SK-N-SH (cell line): ENCODE measurements at regions not wholly inside any gene's neighbourhood (a gene's known extent, or its start where the extent isn't known, plus 50 kb on each side); places are given as distances from the start of the nearest gene placed in this dataset.

ENCODE experiments used
- CTCF ChIA-PET: fragments of 300-600, 350-600 bp; formaldehyde crosslinking; extraction: SDS; loops from one replicate; lab custom pipeline; 2021; lab: Yijun Ruan, JAX
- POLR2A ChIA-PET: fragments of 350-600 bp; sonication (Branson Sonifier 250); formaldehyde crosslinking; extraction: SDS; loops from one replicate; lab custom pipeline; 2020; ENCODE audit warnings: antibody characterized with exemption, inconsistent platforms; lab: Yijun Ruan, JAX
- DNase-seq: peaks from one replicate; pipeline ENCODE4 v3.0.0; 2012
- H2AFZ ChIP-seq: fragments of 200-600 bp; sonication (generic); 2 replicates; pipeline ENCODE4 v1.8.1; 2016; ENCODE audit warnings: antibody characterized with exemption, mild to moderate bottlenecking, low read depth
- H3F3A ChIP-seq: fragments of 200-600 bp; sonication (generic); replicated peaks from 2 replicates; pipeline ENCODE3; 2016; ENCODE audit warnings: antibody characterized with exemption, mild to moderate bottlenecking; ENCODE audit not compliant: insufficient read depth
- H3K27ac ChIP-seq, 2 experiments: fragments of 200-500 bp in 1 of 2; fragments of 200-600 bp in 1 of 2; sonication (Bioruptor generic) in 1 of 2; sonication (generic), shearing (Covaris generic) in 1 of 2; 2 replicates each; pipeline versions ENCODE4 v1.5.1 to v1.6.1; 2014 to 2016; ENCODE audit warnings: low read depth in 2 of 2, inconsistent platforms in 1 of 2, low read length in 1 of 2, mild to moderate bottlenecking in 1 of 2, mixed read lengths in 1 of 2
- H3K27me3 ChIP-seq: fragments of 200-600 bp; sonication (generic), shearing (Covaris generic); 2 replicates; pipeline ENCODE4 v1.6.1; 2016; ENCODE audit warnings: mixed run types; ENCODE audit not compliant: insufficient read depth
- H3K36me3 ChIP-seq, 2 experiments: fragments of 200-500 bp in 1 of 2; fragments of 200-600 bp in 1 of 2; sonication (Bioruptor generic) in 1 of 2; sonication (generic) in 1 of 2; replicated peaks in 1 of 2; 2 replicates each; pipeline versions ENCODE3 to v1.5.1; 2014 to 2016; ENCODE audit warnings: low read length in 1 of 2, mild to moderate bottlenecking in 1 of 2; ENCODE audit not compliant: insufficient read depth in 2 of 2, control insufficient read depth in 1 of 2
- H3K4me1 ChIP-seq, 2 experiments: fragments of 200-500 bp in 1 of 2; fragments of 200-600 bp in 1 of 2; sonication (Bioruptor generic) in 1 of 2; sonication (generic), shearing (Covaris generic) in 1 of 2; 2 replicates each; pipeline versions ENCODE4 v1.5.1 to v1.6.1; 2014 to 2016; ENCODE audit warnings: low read depth in 1 of 2, low read length in 1 of 2, mixed run types in 1 of 2; ENCODE audit not compliant: insufficient read depth in 2 of 2, control insufficient read depth in 1 of 2
- H3K4me2 ChIP-seq: fragments of 200-600 bp; sonication (generic), shearing (Covaris generic); 2 replicates; pipeline ENCODE4 v1.6.1; 2017; ENCODE audit warnings: mixed run types
- H3K4me3 ChIP-seq, 2 experiments: fragments of 200-500 bp in 1 of 2; fragments of 200-600 bp in 1 of 2; sonication (Bioruptor generic) in 1 of 2; sonication (generic), shearing (Covaris generic) in 1 of 2; 2 replicates each; pipeline versions ENCODE4 v1.5.1 to v1.8.1; 2014 to 2016; ENCODE audit warnings: low read depth in 2 of 2, inconsistent platforms in 1 of 2, low read length in 1 of 2, mild to moderate bottlenecking in 1 of 2, mixed read lengths in 1 of 2, moderate library complexity in 1 of 2
- H3K79me2 ChIP-seq: fragments of 200-600 bp; sonication (generic); 2 replicates; pipeline ENCODE4 v1.8.1; 2017; ENCODE audit warnings: mild to moderate bottlenecking; ENCODE audit not compliant: insufficient read depth
- H3K9ac ChIP-seq: fragments of 200-600 bp; sonication (generic); 2 replicates; pipeline ENCODE4 v1.6.1; 2017; ENCODE audit warnings: mixed run types
- H3K9me2 ChIP-seq: fragments of 200-600 bp; sonication (generic); 2 replicates; pipeline ENCODE4 v1.6.1; 2017; ENCODE audit warnings: mixed run types
- H3K9me3 ChIP-seq: fragments of 200-600 bp; sonication (generic); 2 replicates; pipeline ENCODE4 v1.6.1; 2017; ENCODE audit warnings: mixed run types, mild to moderate bottlenecking, moderate library complexity
- H4K20me1 ChIP-seq: fragments of 200-600 bp; sonication (generic); 2 replicates; pipeline ENCODE4 v1.6.1; 2017; ENCODE audit warnings: mild to moderate bottlenecking, mixed run types; ENCODE audit not compliant: insufficient read depth
- ELF1 ChIP-seq: IDR thresholded peaks from 2 replicates; pipeline ENCODE4 v1.4.0; 2012
- GABPA ChIP-seq: IDR thresholded peaks from 2 replicates; pipeline ENCODE4 v1.4.0; 2012; ENCODE audit warnings: low read depth, mild to moderate bottlenecking
- IRF3 ChIP-seq: fragments of 150-350 bp; IDR thresholded peaks from 2 replicates; pipeline ENCODE4 v1.6.1; 2016; ENCODE audit warnings: mild to moderate bottlenecking, low read depth, low read length
- NRF1 ChIP-seq: IDR thresholded peaks from 2 replicates; pipeline ENCODE4 v1.6.1; 2012; ENCODE audit warnings: low read depth, mild to moderate bottlenecking, low read length
- RXRA ChIP-seq: IDR thresholded peaks from 2 replicates; pipeline ENCODE4 v1.4.0; 2012; ENCODE audit warnings: low read depth, mild to moderate bottlenecking, borderline replicate concordance
- SMC3 ChIP-seq: IDR thresholded peaks from 2 replicates; pipeline ENCODE4 v1.6.1; 2012; ENCODE audit warnings: low read depth, low read length, improper control_type of control experiment
- TEAD4 ChIP-seq: IDR thresholded peaks from 2 replicates; pipeline ENCODE4 v1.4.0; 2012; ENCODE audit warnings: mild to moderate bottlenecking, borderline replicate concordance; ENCODE audit not compliant: insufficient read depth
- whole genome bisulfite sequencing: methylation state at CpG from one replicate; pipeline ENCODE4 v1.1.6; 2017; ENCODE audit warnings: low lambda C conversion rate; 5-methylcytosine and 5-hydroxymethylcytosine counted together
- TF ChIP-seq, protein P1 (sequence below): IDR thresholded peaks from 2 replicates; pipeline ENCODE4 v1.4.0; 2012; ENCODE audit warnings: low read depth, borderline replicate concordance
- TF ChIP-seq, protein P2 (sequence below): IDR thresholded peaks from 2 replicates; pipeline ENCODE4 v1.6.1; 2012; ENCODE audit warnings: mild to moderate bottlenecking, low read depth, low read length, moderate library complexity
- TF ChIP-seq, protein P3 (sequence below): IDR thresholded peaks from 2 replicates; pipeline ENCODE4 v1.4.0; 2012; ENCODE audit warnings: low read depth, borderline replicate concordance

GRCh38 chr20:48066246-48066645 is 281.0 kb upstream of the SULF2 start (continued):
- TF ChIP-seq, protein P1, sequence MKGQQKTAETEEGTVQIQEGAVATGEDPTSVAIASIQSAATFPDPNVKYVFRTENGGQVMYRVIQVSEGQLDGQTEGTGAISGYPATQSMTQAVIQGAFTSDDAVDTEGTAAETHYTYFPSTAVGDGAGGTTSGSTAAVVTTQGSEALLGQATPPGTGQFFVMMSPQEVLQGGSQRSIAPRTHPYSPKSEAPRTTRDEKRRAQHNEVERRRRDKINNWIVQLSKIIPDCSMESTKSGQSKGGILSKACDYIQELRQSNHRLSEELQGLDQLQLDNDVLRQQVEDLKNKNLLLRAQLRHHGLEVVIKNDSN = no peak
- TF ChIP-seq NRF1 = no peak
- TF ChIP-seq, protein P2, sequence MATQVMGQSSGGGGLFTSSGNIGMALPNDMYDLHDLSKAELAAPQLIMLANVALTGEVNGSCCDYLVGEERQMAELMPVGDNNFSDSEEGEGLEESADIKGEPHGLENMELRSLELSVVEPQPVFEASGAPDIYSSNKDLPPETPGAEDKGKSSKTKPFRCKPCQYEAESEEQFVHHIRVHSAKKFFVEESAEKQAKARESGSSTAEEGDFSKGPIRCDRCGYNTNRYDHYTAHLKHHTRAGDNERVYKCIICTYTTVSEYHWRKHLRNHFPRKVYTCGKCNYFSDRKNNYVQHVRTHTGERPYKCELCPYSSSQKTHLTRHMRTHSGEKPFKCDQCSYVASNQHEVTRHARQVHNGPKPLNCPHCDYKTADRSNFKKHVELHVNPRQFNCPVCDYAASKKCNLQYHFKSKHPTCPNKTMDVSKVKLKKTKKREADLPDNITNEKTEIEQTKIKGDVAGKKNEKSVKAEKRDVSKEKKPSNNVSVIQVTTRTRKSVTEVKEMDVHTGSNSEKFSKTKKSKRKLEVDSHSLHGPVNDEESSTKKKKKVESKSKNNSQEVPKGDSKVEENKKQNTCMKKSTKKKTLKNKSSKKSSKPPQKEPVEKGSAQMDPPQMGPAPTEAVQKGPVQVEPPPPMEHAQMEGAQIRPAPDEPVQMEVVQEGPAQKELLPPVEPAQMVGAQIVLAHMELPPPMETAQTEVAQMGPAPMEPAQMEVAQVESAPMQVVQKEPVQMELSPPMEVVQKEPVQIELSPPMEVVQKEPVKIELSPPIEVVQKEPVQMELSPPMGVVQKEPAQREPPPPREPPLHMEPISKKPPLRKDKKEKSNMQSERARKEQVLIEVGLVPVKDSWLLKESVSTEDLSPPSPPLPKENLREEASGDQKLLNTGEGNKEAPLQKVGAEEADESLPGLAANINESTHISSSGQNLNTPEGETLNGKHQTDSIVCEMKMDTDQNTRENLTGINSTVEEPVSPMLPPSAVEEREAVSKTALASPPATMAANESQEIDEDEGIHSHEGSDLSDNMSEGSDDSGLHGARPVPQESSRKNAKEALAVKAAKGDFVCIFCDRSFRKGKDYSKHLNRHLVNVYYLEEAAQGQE = no peak
- no peak for TF ChIP-seq IRF3
- no peak for TF ChIP-seq GABPA
- no peak for TF ChIP-seq ELF1
- TF ChIP-seq RXRA = no peak

GRCh38 chr20:48065833-48066232 is 280.6 kb upstream of the SULF2 start:
- Histone ChIP-seq H3K36me3 (no peaks in the 10 kb centered on the region), H3K79me2 (no peaks in the 10 kb centered on the region), H3F3A (no peaks in the 10 kb centered on the region), H3K9me3 (no peaks in the 10 kb centered on the region), H3K4me1 (no peaks in the 10 kb centered on the region), H3K4me2 (no peak overlapping the region), H4K20me1 (no peaks in the 10 kb centered on the region), H3K27me3 (no peaks in the 10 kb centered on the region), H3K9ac (no peak overlapping the region), H2AFZ (no peak overlapping the region), H3K9me2 (no peaks in the 10 kb centered on the region), H3K27ac (no peak overlapping the region), H3K4me3 (no peak overlapping the region)
- ChIA-PET POLR2A (no interaction called here), CTCF (no interaction called here)
- WGBS = 35% methylated on average over 1 of the region's 1 CpG
- DNase-seq = no peak
- TF ChIP-seq, protein P3, sequence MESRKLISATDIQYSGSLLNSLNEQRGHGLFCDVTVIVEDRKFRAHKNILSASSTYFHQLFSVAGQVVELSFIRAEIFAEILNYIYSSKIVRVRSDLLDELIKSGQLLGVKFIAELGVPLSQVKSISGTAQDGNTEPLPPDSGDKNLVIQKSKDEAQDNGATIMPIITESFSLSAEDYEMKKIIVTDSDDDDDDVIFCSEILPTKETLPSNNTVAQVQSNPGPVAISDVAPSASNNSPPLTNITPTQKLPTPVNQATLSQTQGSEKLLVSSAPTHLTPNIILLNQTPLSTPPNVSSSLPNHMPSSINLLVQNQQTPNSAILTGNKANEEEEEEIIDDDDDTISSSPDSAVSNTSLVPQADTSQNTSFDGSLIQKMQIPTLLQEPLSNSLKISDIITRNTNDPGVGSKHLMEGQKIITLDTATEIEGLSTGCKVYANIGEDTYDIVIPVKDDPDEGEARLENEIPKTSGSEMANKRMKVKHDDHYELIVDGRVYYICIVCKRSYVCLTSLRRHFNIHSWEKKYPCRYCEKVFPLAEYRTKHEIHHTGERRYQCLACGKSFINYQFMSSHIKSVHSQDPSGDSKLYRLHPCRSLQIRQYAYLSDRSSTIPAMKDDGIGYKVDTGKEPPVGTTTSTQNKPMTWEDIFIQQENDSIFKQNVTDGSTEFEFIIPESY = no peak
- TF ChIP-seq NRF1 (no peak), TEAD4 (no peak), SMC3 (no peak)
